H9 (cell line): ENCODE measurements at regions not wholly inside any gene's neighbourhood (a gene's known extent, or its start where the extent isn't known, plus 50 kb on each side); places are given as distances from the start of the nearest gene placed in this dataset.

ENCODE experiments used
- DNase-seq: peaks from one replicate; pipeline ENCODE4 v3.0.0-alpha.2; 2017
- H2AFZ ChIP-seq: one replicate; pipeline ENCODE4 v1.6.1; 2013; ENCODE audit warnings: mild to moderate bottlenecking, low read length, control low read depth, moderate library complexity
- H2AK5ac ChIP-seq: 2 replicates; pipeline ENCODE4 v1.6.1; 2013; ENCODE audit warnings: low read length, control low read depth, mixed read lengths; ENCODE audit not compliant: insufficient read length
- H2BK120ac ChIP-seq: one replicate; pipeline ENCODE4 v1.6.1; 2013; ENCODE audit warnings: low read depth, mild to moderate bottlenecking, low read length, control low read depth, inconsistent platforms; ENCODE audit not compliant: poor library complexity, severe bottlenecking
- H2BK12ac ChIP-seq: 2 replicates; pipeline ENCODE4 v1.6.1; 2013; ENCODE audit warnings: low read length, control low read depth, mixed read lengths, low read depth; ENCODE audit not compliant: insufficient read length
- H2BK15ac ChIP-seq: 2 replicates; pipeline ENCODE4 v1.6.1; 2013; ENCODE audit warnings: low read depth, low read length, control low read depth
- H2BK20ac ChIP-seq: one replicate; pipeline ENCODE4 v1.6.1; 2013; ENCODE audit warnings: low read depth, mild to moderate bottlenecking, low read length, control low read depth, inconsistent platforms; ENCODE audit not compliant: poor library complexity, severe bottlenecking
- H2BK5ac ChIP-seq: 2 replicates; pipeline ENCODE4 v1.6.1; 2013; ENCODE audit warnings: low read length, control low read depth, mixed read lengths; ENCODE audit not compliant: insufficient read length
- H3K14ac ChIP-seq: 2 replicates; pipeline ENCODE4 v1.6.1; 2013; ENCODE audit warnings: low read length, control low read depth; ENCODE audit not compliant: insufficient read depth
- H3K18ac ChIP-seq: 2 replicates; pipeline ENCODE4 v1.6.1; 2013; ENCODE audit warnings: low read depth, mild to moderate bottlenecking, mixed read lengths, low read length, control low read depth; ENCODE audit not compliant: insufficient read length
- H3K23ac ChIP-seq: 2 replicates; pipeline ENCODE4 v1.6.1; 2013; ENCODE audit warnings: low read length, control low read depth, mixed read lengths, low read depth; ENCODE audit not compliant: insufficient read length
- H3K23me2 ChIP-seq: 2 replicates; pipeline ENCODE4 v1.6.1; 2013; ENCODE audit warnings: low read depth, mild to moderate bottlenecking, mixed read lengths, low read length, control low read depth; ENCODE audit not compliant: insufficient read length, poor library complexity, severe bottlenecking
- H3K27ac ChIP-seq: 2 replicates; pipeline ENCODE4 v1.5.1; 2013; ENCODE audit warnings: low read length, control low read depth, mixed read lengths, low read depth; ENCODE audit not compliant: insufficient read length
- H3K27me3 ChIP-seq: 2 replicates; pipeline ENCODE4 v1.6.1; 2013; ENCODE audit warnings: low read length, control low read depth, inconsistent platforms; ENCODE audit not compliant: insufficient read depth
- H3K4ac ChIP-seq: 2 replicates; pipeline ENCODE4 v1.6.1; 2013; ENCODE audit warnings: low read depth, mild to moderate bottlenecking, control low read depth, inconsistent platforms, low read length, moderate library complexity
- H3K4me1 ChIP-seq: 2 replicates; pipeline ENCODE4 v1.6.1; 2013; ENCODE audit warnings: low read length, control low read depth, inconsistent platforms; ENCODE audit not compliant: insufficient read depth
- H3K4me2 ChIP-seq: 2 replicates; pipeline ENCODE4 v1.6.1; 2013; ENCODE audit warnings: low read length, control low read depth, mixed read lengths; ENCODE audit not compliant: insufficient read length, insufficient read depth
- H3K56ac ChIP-seq: 2 replicates; pipeline ENCODE4 v1.6.1; 2013; ENCODE audit warnings: low read depth, mild to moderate bottlenecking, mixed read lengths, low read length, control low read depth; ENCODE audit not compliant: insufficient read length
- H3K79me1 ChIP-seq: 2 replicates; pipeline ENCODE4 v1.6.1; 2013; ENCODE audit warnings: low read depth, mild to moderate bottlenecking, moderate library complexity, low read length, control low read depth, inconsistent platforms; ENCODE audit not compliant: insufficient read depth, poor library complexity, severe bottlenecking
- H3K79me2 ChIP-seq: 2 replicates; pipeline ENCODE4 v1.6.1; 2013; ENCODE audit warnings: low read length, control low read depth, inconsistent platforms; ENCODE audit not compliant: insufficient read depth
- H3K9ac ChIP-seq: 2 replicates; pipeline ENCODE4 v1.6.1; 2013; ENCODE audit warnings: low read length, control low read depth, mixed read lengths; ENCODE audit not compliant: insufficient read length; ENCODE audit errors: extremely low read depth
- H3K9me3 ChIP-seq: one replicate; pipeline ENCODE4 v1.6.1; 2013; ENCODE audit warnings: low read depth, low read length, inconsistent platforms; ENCODE audit not compliant: control insufficient read depth
- H3T11ph ChIP-seq: one replicate; pipeline ENCODE4 v1.6.1; 2013; ENCODE audit warnings: mild to moderate bottlenecking, low read length, control low read depth, inconsistent platforms
- H4K20me1 ChIP-seq: one replicate; pipeline ENCODE4 v1.6.1; 2013; ENCODE audit not compliant: control insufficient read depth, insufficient read length, insufficient read depth
- H4K5ac ChIP-seq: 2 replicates; pipeline ENCODE4 v1.6.1; 2013; ENCODE audit warnings: low read depth, mild to moderate bottlenecking, mixed read lengths, low read length, control low read depth; ENCODE audit not compliant: insufficient read length
- H4K8ac ChIP-seq: replicated peaks from 2 replicates; pipeline ENCODE4 v1.6.1; 2013; ENCODE audit warnings: low read length, control low read depth, mixed read lengths, low read depth; ENCODE audit not compliant: insufficient read length
- H4K91ac ChIP-seq: 2 replicates; pipeline ENCODE4 v1.6.1; 2013; ENCODE audit warnings: low read depth, mild to moderate bottlenecking, moderate library complexity, mixed read lengths, low read length, control low read depth; ENCODE audit not compliant: insufficient read length
- H3K27ac Mint-ChIP-seq, 3 experiments: 2 replicates in 2 of 3; 3 replicates in 1 of 3; pipeline ENCODE4 v1.8.0; 2020 to 2021; ENCODE audit warnings: mixed read lengths in 3 of 3, mild to moderate bottlenecking in 1 of 3, moderate library complexity in 1 of 3
- H3K27me3 Mint-ChIP-seq: 2 replicates; pipeline ENCODE4 v1.8.0; 2021; ENCODE audit warnings: low read depth, mild to moderate bottlenecking, moderate library complexity, mixed read lengths
- H3K36me3 Mint-ChIP-seq, 3 experiments: 2 replicates in 2 of 3; 3 replicates in 1 of 3; pipeline ENCODE4 v1.8.0; 2020 to 2021; ENCODE audit warnings: low read depth in 3 of 3, mixed read lengths in 3 of 3; ENCODE audit not compliant: insufficient read depth in 1 of 3
- H3K4me1 Mint-ChIP-seq, 2 experiments: 2 replicates each; pipeline ENCODE4 v1.8.0; 2020; ENCODE audit warnings: mixed read lengths in 2 of 2
- H3K4me3 Mint-ChIP-seq, 2 experiments: 2 replicates in 1 of 2; 3 replicates in 1 of 2; pipeline ENCODE4 v1.8.0; 2020 to 2021; ENCODE audit warnings: mild to moderate bottlenecking in 2 of 2, mixed read lengths in 2 of 2, moderate library complexity in 1 of 2
- H3K9me3 Mint-ChIP-seq, 2 experiments: 2 replicates in 1 of 2; 3 replicates in 1 of 2; pipeline ENCODE4 v1.8.0; 2020; ENCODE audit warnings: mild to moderate bottlenecking in 2 of 2, mixed read lengths in 2 of 2, moderate library complexity in 1 of 2
- WGBS: extraction: QIAGEN DNeasy Blood & Tissue Kit; methylation state at CpG from one replicate; pipeline ENCODE4 v1.1.7; 2013; ENCODE audit warnings: missing lambda C conversion rate, low lambda C conversion rate, mixed read lengths; ENCODE audit not compliant: insufficient read length; ENCODE audit errors: extremely low coverage; 5-methylcytosine and 5-hydroxymethylcytosine counted together
- TF ChIP-seq, protein P1 (sequence below): fragments of 200-600 bp; sonication (generic); conservative IDR thresholded peaks from 3 replicates; pipeline ENCODE4 v1.8.0; 2021; ENCODE audit warnings: antibody characterized with exemption, mild to moderate bottlenecking

DNA sequence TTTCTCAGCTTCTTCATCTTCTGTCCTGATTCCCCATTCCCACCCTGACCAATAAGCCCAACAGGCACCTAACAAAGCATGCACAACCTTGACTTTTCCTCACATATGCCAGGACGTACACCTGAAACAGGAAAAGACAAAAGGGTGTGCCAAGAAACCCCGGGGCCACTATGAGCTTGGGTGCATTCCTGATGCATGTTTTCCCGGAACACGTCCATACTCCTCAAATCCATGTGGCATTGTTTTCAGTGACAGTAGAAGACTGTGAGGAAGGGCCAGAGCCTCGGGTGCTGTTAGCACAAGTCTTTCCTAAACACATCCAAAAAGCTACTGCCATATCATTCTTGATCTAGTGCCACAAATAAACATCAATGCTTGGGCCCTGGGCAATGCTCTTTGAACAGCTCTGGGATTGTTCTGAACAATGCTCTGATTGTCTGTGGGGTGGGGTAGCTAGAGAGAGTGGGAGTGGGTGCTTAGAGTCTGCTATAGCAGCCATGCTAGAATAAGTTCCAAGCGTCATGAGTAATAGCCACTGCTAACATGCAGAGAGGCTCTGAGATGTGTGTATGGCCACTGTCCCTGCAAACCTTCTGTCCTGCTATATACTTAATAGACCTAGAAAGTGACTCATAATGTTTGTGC lies 181.7 kb upstream of the CRIM1 start:
- H2BK15ac ChIP-seq = no peak overlapping the region
- H3K27me3 Mint-ChIP-seq = no peaks in the 10 kb centered on the region
- no peak overlapping the region for H4K5ac ChIP-seq
- no peak overlapping the region for H2AK5ac ChIP-seq
- no peak overlapping the region for H3K4ac ChIP-seq
- no peaks in the 10 kb centered on the region; the same call in 1 of the 2 replicates for H3K27me3 ChIP-seq
- WGBS = no CpG with 5 or more reads among the region's 6 CpGs
- peaks cover 0 to under 1% (median under 1%) of the 10 kb centered on the region in 3 experiments; a peak in 1 of 7 replicates for H3K36me3 Mint-ChIP-seq
- H3T11ph ChIP-seq = no peak overlapping the region
- no peaks in the 10 kb centered on the region for H3K23me2 ChIP-seq
- no peak overlapping the region for H3K27ac ChIP-seq
- no peak overlapping the region for H3K4me2 ChIP-seq
- no peak overlapping the region for H2BK120ac ChIP-seq
- H3K18ac ChIP-seq = no peak overlapping the region
- no peak overlapping the region for H3K23ac ChIP-seq
- H3K27ac Mint-ChIP-seq = no peak overlapping the region
- H3K4me3 Mint-ChIP-seq = no peak overlapping the region
- peaks cover 3% of the 10 kb centered on the region; the same call in 1 of the 2 replicates for H3K4me1 ChIP-seq
- no peaks in the 10 kb centered on the region for H4K20me1 ChIP-seq
- H3K9me3 Mint-ChIP-seq = peaks cover under 1 to 1% of the 10 kb centered on the region in 2 experiments
- H4K8ac ChIP-seq = no peak overlapping the region
- H3K9me3 ChIP-seq = no peaks in the 10 kb centered on the region
- no peaks in the 10 kb centered on the region for H3K79me2 ChIP-seq
- TF ChIP-seq, protein P1, sequence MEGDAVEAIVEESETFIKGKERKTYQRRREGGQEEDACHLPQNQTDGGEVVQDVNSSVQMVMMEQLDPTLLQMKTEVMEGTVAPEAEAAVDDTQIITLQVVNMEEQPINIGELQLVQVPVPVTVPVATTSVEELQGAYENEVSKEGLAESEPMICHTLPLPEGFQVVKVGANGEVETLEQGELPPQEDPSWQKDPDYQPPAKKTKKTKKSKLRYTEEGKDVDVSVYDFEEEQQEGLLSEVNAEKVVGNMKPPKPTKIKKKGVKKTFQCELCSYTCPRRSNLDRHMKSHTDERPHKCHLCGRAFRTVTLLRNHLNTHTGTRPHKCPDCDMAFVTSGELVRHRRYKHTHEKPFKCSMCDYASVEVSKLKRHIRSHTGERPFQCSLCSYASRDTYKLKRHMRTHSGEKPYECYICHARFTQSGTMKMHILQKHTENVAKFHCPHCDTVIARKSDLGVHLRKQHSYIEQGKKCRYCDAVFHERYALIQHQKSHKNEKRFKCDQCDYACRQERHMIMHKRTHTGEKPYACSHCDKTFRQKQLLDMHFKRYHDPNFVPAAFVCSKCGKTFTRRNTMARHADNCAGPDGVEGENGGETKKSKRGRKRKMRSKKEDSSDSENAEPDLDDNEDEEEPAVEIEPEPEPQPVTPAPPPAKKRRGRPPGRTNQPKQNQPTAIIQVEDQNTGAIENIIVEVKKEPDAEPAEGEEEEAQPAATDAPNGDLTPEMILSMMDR = no peak
- no peak overlapping the region for H3K14ac ChIP-seq
- H3K9ac ChIP-seq = no peak overlapping the region
- H3K56ac ChIP-seq = no peak overlapping the region
- H2BK5ac ChIP-seq = no peak overlapping the region
- H3K4me1 Mint-ChIP-seq = peaks cover 0 to 6% of the 10 kb centered on the region in 2 experiments; a peak in 3 of 4 replicates
- DNase-seq = no peak
- no peak overlapping the region for H2BK12ac ChIP-seq
- no peak overlapping the region for H2AFZ ChIP-seq
- no peak overlapping the region for H4K91ac ChIP-seq
- H2BK20ac ChIP-seq = no peak overlapping the region
- H3K79me1 ChIP-seq = no peaks in the 10 kb centered on the region
